ENCODE measurements at regions not wholly inside any gene's neighbourhood (a gene's known extent, or its start where the extent isn't known, plus 50 kb on each side); places are given as distances from the start of the nearest gene placed in this dataset.
"Not testable (repeated sequence)": the region's sequence is repeated elsewhere in the genome, so short reads cannot be mapped to it uniquely, and the experiment has no call there.

- no peak for DNase-seq (ENCODE audit: low read depth in 2 of 2)
Observed at GRCh38 chr10:31686599-31686998, 242.0 kb downstream of the ARHGAP12 start.

DNA sequence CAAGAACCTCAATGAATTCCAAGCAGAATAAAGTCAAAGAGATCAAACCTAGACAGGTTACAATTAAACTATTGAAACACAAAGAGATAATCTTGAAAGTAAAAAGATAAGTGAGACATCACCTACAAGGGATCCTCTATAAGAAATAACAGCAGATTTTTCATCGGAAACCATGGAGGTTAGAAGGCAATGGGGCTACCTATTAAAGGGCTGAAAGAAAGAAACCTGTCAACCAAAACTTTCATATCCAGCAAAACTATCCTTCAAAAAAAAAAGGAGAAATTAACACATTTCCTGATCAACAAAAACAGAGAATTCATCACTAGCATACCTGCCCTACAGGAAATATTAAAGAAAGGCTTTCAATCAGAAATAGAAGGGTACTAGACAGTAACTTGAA is 244.9 kb downstream of the ARHGAP12 start:
- no peak for DNase-seq (ENCODE audit: low read depth in 2 of 2)

DNA sequence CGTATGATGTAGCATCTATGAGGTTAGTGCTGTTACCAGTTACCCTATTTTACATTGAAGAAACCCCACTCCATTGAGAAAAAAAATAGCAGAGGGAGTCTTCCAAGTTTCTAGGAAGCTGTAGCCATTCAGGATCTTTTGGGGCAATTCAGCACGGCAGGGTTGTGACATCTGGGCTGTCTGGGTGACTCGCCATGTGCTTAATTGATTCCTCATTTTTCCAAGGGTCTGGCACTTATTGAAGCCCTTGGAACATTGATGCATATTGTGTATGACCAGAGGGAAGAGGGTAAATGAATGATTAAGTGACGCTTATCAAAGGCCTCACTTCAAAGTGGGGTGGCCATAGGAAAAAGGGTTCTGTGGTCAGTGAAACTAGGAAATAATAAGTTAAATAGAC is 248.7 kb downstream of the ARHGAP12 start:
- no peak for DNase-seq (ENCODE audit: low read depth in 2 of 2)

GRCh38 chr10:31678575-31679516 is 249.8 kb downstream of the ARHGAP12 start:
- no peak for DNase-seq (ENCODE audit: low read depth in 2 of 2)

DNA sequence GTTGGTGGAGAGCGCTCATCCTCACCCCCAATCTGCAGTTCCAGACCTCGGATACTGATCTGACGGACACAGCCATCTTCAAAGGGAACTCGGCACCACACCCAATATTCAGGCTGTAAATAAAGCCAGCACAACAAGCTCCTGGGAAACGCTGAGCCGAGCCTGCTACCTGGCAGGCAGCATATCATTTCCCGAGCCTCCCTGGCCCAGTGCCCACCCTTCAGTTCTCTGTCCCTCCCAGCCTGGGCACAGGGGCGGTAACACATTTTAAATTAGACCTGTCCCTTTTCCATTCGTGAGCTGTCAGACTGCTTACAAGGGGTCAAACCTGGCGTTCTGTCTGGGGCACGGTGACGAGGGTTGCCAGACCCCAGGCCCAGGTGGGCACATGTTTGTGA is 250.5 kb downstream of the ARHGAP12 start:
- no peak for DNase-seq (ENCODE audit: low read depth in 2 of 2)

- no peak for DNase-seq (ENCODE audit: low read depth in 2 of 2)
Observed at GRCh38 chr10:31677195-31678138, 251.2 kb downstream of the ARHGAP12 start.

DNA sequence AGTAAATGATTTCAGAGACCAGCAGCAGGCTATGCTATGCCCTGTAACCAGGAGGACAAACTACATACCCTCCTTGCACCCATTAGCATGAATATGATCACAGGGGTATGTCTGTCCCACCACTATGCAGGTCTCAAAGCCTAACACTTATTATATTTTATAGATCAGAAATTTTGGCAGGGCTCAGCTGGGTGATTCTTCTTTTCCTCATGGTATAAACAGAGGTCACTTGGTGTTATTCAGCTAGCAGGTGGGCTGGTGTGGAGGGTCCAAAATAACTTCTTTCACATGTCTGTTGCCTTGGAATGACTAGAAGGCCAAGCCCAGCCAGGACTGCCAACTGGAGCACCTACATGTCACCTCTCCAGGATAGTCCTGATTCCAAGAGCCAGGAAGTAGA is 252.9 kb downstream of the ARHGAP12 start:
- no peak for DNase-seq (ENCODE audit: low read depth in 2 of 2)

DNA sequence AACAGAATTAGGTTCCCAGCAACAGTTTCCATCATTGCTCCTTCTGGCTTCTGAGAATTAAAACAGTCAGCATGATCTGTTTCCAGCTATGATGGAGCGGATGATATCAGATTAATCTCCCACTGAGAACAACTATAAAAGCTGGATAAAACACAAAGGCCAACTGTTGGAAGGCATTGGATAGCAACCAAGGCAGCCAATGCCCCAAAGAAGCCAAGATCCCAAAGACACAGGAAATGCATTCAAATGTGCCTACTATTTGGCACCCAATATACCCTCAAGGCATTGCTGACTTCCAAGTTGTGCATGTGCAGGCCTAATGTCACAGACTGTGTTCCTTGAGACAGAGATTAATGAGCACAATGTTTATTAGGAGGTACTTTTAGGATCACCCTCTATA is 259.3 kb downstream of the ARHGAP12 start:
- no peak for DNase-seq (ENCODE audit: low read depth in 2 of 2)

DNA sequence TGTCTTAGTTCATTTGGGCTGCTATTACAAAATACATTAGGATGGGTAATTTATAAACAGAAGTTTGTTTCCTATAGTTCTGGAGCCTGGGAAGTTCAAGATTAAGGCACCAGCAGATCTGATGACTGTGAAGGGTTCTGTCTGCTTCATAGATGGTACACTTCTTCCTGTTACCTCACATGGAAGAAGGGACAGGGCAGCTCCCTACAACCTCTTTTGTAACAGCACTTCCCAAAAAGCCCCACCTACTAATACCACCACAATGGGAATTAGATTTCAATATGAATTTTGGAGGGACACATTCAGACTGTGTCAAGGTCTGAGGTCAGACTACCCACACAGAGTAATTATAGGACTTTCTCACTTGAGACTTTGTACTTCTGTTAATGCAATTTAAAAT is 260.3 kb downstream of the ARHGAP12 start:
- DNase-seq (ENCODE audit: low read depth in 2 of 2), result no peak

GRCh38 chr10:31665764-31666279 is 262.8 kb downstream of the ARHGAP12 start:
- DNase-seq (ENCODE audit: low read depth in 2 of 2), result not testable (repeated sequence)

DNA sequence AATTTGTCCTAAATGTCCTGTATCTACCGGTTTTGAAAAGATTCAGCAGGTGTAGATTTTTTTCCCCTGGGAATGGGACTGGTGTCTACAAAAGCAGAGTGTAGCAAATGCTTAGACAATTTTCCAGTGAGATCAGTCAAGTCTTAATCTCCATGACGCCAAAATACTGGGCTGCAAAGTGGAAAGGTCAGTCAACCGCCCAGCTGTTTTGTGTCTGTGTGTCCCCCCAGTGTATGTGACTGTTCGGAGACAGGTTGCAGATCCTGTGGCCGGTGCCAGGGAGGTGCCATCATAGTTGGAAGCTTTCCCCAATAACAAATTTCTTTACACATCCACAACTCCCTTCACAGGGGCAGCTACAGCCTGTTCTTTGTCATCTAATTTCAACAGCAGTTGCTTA is 263.8 kb downstream of the ARHGAP12 start:
- no peak for DNase-seq (ENCODE audit: low read depth in 2 of 2)

DNA sequence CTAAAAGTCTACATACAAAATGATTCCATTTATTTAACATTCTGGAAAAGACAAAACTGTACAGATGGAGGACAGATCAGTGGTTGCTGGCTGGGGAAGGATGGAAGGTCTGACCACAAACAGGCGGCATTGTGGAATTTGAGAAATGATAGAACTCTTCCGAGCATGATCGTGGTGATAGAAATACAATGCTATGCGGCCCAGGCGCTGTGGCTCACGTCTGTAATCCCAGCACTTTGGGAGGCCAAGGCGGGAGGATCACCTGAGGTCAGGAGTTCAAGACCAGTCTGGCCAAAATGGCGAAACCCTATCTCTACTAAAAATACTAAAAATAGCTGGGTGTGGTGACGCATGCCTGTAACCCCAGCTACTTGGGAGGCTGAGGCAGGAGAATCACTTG is 264.6 kb downstream of the ARHGAP12 start:
- not testable (repeated sequence) for DNase-seq (ENCODE audit: low read depth in 2 of 2)

DNA sequence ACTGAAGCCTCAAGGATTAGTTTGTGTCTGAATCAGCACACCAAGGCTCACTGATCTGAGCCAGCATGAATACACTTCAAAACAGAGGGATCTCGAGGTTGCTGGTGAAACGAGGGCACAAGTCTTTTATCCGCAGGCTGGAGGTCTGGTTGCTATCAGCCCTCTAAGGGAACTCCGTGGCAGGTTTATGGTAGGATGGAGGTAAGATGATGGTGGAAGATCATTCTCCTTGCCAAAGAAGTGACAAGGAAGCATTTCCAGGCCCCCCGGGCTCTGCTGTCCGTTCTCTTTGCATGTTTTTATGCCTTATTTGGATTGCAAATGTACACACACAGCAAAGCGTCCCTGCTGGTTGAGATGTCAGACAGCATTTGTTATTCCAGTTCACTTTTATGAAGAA is 268.3 kb downstream of the ARHGAP12 start:
- DNase-seq (ENCODE audit: low read depth in 2 of 2), result no peak

- no peak for DNase-seq (ENCODE audit: low read depth in 2 of 2)
Observed at GRCh38 chr10:31659665-31660064, 269.0 kb downstream of the ARHGAP12 start.

DNA sequence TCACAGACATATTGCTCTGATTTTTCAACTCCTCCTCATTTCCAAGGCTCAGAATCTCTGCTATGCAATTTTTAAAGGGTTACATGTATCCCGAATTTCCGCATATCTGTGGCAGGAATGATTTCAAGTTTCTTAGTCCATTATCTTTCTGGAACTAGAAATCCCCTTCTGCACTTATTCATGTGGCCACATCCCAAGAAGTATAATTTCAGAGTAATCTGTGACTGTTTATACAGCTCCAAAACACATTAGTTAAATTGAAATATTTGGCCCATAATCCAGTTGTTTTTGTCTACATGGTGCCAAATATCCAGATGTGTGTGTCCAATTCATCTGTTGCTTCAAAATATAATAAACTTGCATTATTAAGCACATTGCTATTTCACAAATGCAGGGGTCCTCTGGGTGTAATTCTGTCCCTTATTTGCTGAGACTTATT is 271.2 kb downstream of the ARHGAP12 start:
- no peak for DNase-seq (ENCODE audit: low read depth in 2 of 2)

GRCh38 chr10:31656851-31657433 is 271.7 kb downstream of the ARHGAP12 start:
- no peak for DNase-seq (ENCODE audit: low read depth in 2 of 2)

- DNase-seq (ENCODE audit: low read depth in 2 of 2), result no peak
Observed at GRCh38 chr10:31652038-31652437, 276.6 kb downstream of the ARHGAP12 start.

GRCh38 chr10:31650010-31650409 is 278.6 kb downstream of the ARHGAP12 start:
- DNase-seq (ENCODE audit: low read depth in 2 of 2), result no peak

- DNase-seq (ENCODE audit: low read depth in 2 of 2), result no peak
Observed at GRCh38 chr10:31648966-31649365, 279.7 kb downstream of the ARHGAP12 start.

DNA sequence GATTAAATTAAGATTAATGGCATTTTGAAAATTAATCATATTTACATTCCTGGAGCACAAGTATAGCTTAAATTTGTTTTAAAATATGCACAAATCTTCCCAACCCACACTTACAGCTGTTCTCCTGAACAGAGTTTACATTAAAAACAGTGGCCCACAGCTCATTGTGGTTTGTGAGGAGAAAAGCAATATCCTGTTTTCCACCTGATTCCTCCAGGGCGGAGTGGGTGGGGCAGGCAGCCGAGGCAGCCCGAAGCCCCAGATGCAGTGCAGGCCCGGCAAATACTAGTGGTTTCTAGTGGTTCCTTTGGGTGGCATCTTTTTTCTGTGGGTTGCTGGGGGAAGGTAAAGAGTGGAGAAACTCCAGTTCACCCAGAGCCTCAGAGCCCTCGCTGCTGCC is 280.8 kb downstream of the ARHGAP12 start:
- no peak for DNase-seq (ENCODE audit: low read depth in 2 of 2)

- DNase-seq (ENCODE audit: low read depth in 2 of 2), result no peak
Observed at GRCh38 chr10:31646519-31646918, 282.1 kb downstream of the ARHGAP12 start.

DNA sequence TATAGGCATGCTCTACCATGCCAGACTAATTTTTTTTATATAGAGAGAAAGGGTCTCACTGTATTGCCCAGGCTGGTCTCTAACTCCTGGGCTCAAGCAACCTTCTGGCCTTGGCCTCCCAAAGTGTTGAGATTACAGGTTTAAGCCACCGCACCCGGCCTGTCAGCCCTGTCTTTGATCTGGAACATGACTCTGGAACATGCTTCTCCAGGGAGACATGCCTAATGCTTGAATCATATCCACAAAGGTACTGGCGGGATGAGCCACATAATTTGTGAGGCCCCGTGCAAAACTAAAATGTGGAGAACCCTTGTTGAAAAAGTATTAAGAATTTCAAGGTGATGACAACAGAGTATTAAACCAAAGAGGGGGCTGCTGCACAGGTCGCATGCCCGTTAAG is 282.8 kb downstream of the ARHGAP12 start:
- no peak for DNase-seq (ENCODE audit: low read depth in 2 of 2)
